Body of pancreas (tissue), 4 donors: ENCODE measurements at regions not wholly inside any gene's neighbourhood (a gene's known extent, or its start where the extent isn't known, plus 50 kb on each side); places are given as distances from the start of the nearest gene placed in this dataset.

Experiments
- CTCF ChIP-seq, 7 experiments: fragments of 450-650 bp in 4 of 7; fragments of 200-600 bp in 3 of 7; sonication (generic) in 3 of 7; IDR thresholded peaks; one replicate each; pipeline ENCODE4 v1.5.1; 2016 to 2019; ENCODE audit warnings: antibody characterized with exemption in 7 of 7
- POLR2A ChIP-seq, 3 donors: fragments of 450-650 bp; IDR thresholded peaks; one replicate each; pipeline ENCODE4 v1.6.1; 2016; ENCODE audit warnings: antibody characterized with exemption in 3 of 3, mild to moderate bottlenecking in 2 of 3

- TF ChIP-seq POLR2A (IDR thresholded peaks at IDR 0.05) (no peak), CTCF (IDR thresholded peaks at IDR 0.05) (no peak)
These were observed 475.3 kb upstream of the RIOK2 start for GRCh38 chr5:97658116-97658900.
